ENCODE measurements at regions not wholly inside any gene's neighbourhood (a gene's known extent, or its start where the extent isn't known, plus 50 kb on each side); places are given as distances from the start of the nearest gene placed in this dataset.

- TF ChIP-seq, protein P1, sequence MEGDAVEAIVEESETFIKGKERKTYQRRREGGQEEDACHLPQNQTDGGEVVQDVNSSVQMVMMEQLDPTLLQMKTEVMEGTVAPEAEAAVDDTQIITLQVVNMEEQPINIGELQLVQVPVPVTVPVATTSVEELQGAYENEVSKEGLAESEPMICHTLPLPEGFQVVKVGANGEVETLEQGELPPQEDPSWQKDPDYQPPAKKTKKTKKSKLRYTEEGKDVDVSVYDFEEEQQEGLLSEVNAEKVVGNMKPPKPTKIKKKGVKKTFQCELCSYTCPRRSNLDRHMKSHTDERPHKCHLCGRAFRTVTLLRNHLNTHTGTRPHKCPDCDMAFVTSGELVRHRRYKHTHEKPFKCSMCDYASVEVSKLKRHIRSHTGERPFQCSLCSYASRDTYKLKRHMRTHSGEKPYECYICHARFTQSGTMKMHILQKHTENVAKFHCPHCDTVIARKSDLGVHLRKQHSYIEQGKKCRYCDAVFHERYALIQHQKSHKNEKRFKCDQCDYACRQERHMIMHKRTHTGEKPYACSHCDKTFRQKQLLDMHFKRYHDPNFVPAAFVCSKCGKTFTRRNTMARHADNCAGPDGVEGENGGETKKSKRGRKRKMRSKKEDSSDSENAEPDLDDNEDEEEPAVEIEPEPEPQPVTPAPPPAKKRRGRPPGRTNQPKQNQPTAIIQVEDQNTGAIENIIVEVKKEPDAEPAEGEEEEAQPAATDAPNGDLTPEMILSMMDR (IDR thresholded peaks at IDR 0.05) = no peak
- intact Hi-C loops (cut with micrococcal nuclease) = no loop called here
- H3K27ac Mint-ChIP-seq = no peak overlapping the region
Measured at GRCh38 chr17:5911919-5912318, 158.3 kb upstream of the WSCD1 start.

DNA sequence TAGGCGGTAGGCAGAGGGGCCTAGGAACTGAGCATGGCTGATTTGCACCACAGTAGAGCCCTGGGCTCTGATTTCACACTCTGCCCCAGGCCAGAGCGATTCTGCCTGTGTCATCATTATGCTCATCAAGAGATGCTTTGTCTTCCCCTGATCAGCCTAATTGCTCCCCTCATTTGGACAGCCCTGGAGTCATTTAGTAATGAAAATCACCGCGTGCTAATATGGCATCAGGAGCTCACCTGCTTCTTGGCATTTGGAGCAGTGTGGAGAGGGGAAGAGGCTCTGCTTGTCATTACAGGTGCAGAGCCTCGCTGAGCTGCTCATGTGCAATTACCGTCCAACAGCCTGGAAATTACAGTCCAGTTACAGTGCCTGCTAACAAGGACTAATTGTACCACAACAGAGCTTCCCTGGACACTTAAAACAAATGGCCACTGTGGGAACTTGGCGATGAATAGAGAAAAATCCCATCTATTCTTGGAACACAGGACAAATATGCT, 157.1 kb upstream of the WSCD1 start:
- no peaks in the 10 kb centered on the region for H3K27me3 ChIP-seq (ENCODE audit: control insufficient read depth, insufficient read depth, low read length)
- Mint-ChIP-seq H3K27ac (no peak overlapping the region), H3K4me3 (no peak overlapping the region), H3K9me3 (no peaks in the 10 kb centered on the region), H3K27me3 (ENCODE audit: low read depth in 2 of 2) (peaks cover 0 to 4% of the 10 kb centered on the region in 2 donors), H3K4me1 (no peaks in the 10 kb centered on the region), H3K36me3 (no peaks in the 10 kb centered on the region)
- H3K27ac ChIP-seq (ENCODE audit: low read length) = no peak overlapping the region
- 79% methylated on average over 7 of the region's 7 CpGs for WGBS (ENCODE audit: insufficient coverage)
- no peak for ATAC-seq
- H3K4me3 ChIP-seq (ENCODE audit: low read length) = no peak overlapping the region
- H3K4me1 ChIP-seq (ENCODE audit: control insufficient read depth, insufficient read depth, low read length) = no peaks in the 10 kb centered on the region
- no peaks in the 10 kb centered on the region for H3K9me3 ChIP-seq (ENCODE audit: control insufficient read depth, insufficient read depth, low read length)
- intact Hi-C loops (cut with micrococcal nuclease) = no loop called here
- DNase-seq = no peak
- no peaks in the 10 kb centered on the region for H3K36me3 ChIP-seq (ENCODE audit: control insufficient read depth, insufficient read depth, low read length)
- TF ChIP-seq, protein P1 (IDR thresholded peaks at IDR 0.05) = no peak

More at GRCh38 chr17:5911919-5912318, 158.3 kb upstream of the WSCD1 start:
- Histone ChIP-seq H3K4me3 (ENCODE audit: low read length) (no peak overlapping the region), H3K27ac (ENCODE audit: low read length) (no peak overlapping the region), H3K9me3 (ENCODE audit: control insufficient read depth, insufficient read depth, low read length) (no peaks in the 10 kb centered on the region), H3K36me3 (ENCODE audit: control insufficient read depth, insufficient read depth, low read length) (no peaks in the 10 kb centered on the region), H3K4me1 (ENCODE audit: control insufficient read depth, insufficient read depth, low read length) (no peaks in the 10 kb centered on the region), H3K27me3 (ENCODE audit: control insufficient read depth, insufficient read depth, low read length) (no peaks in the 10 kb centered on the region)
- 37% methylated on average over 1 of the region's 1 CpG for WGBS (ENCODE audit: insufficient coverage)
- H3K9me3 Mint-ChIP-seq = no peaks in the 10 kb centered on the region
- ATAC-seq (no peak), DNase-seq (no peak)
- H3K36me3 Mint-ChIP-seq = no peaks in the 10 kb centered on the region
- H3K4me3 Mint-ChIP-seq = no peak overlapping the region
- no peaks in the 10 kb centered on the region for H3K4me1 Mint-ChIP-seq
- peaks cover 0 to 4% of the 10 kb centered on the region in 2 donors for H3K27me3 Mint-ChIP-seq (ENCODE audit: low read depth in 2 of 2)

GRCh38 chr17:5913641-5914040, 156.5 kb upstream of the WSCD1 start:
- no peaks in the 10 kb centered on the region for H3K9me3 ChIP-seq (ENCODE audit: control insufficient read depth, insufficient read depth, low read length)
- Mint-ChIP-seq H3K4me1 (no peaks in the 10 kb centered on the region), H3K4me3 (no peak overlapping the region), H3K36me3 (no peaks in the 10 kb centered on the region), H3K9me3 (no peaks in the 10 kb centered on the region), H3K27me3 (ENCODE audit: low read depth in 2 of 2) (peaks cover 0 to 4% of the 10 kb centered on the region in 2 donors), H3K27ac (no peak overlapping the region)
- H3K27me3 ChIP-seq (ENCODE audit: control insufficient read depth, insufficient read depth, low read length) = no peaks in the 10 kb centered on the region
- intact Hi-C loops (cut with micrococcal nuclease) = no loop called here
- H3K4me3 ChIP-seq (ENCODE audit: low read length) = no peak overlapping the region
- H3K4me1 ChIP-seq (ENCODE audit: control insufficient read depth, insufficient read depth, low read length) = no peaks in the 10 kb centered on the region
- H3K27ac ChIP-seq (ENCODE audit: low read length) = no peak overlapping the region
- 98% methylated on average over 1 of the region's 1 CpG for WGBS (ENCODE audit: insufficient coverage)
- TF ChIP-seq, protein P1 (IDR thresholded peaks at IDR 0.05) = no peak
- ATAC-seq (no peak), DNase-seq (no peak)
- H3K36me3 ChIP-seq (ENCODE audit: control insufficient read depth, insufficient read depth, low read length) = no peaks in the 10 kb centered on the region

- no peak for ATAC-seq
Measured at GRCh38 chr17:5915337-5915736, 154.8 kb upstream of the WSCD1 start.

More at GRCh38 chr17:5915337-5915736, 154.8 kb upstream of the WSCD1 start:
- Mint-ChIP-seq H3K36me3 (no peaks in the 10 kb centered on the region), H3K4me1 (no peaks in the 10 kb centered on the region), H3K27me3 (ENCODE audit: low read depth in 2 of 2) (peaks cover 0 to 4% of the 10 kb centered on the region in 2 donors), H3K4me3 (no peak overlapping the region), H3K27ac (no peak overlapping the region), H3K9me3 (no peaks in the 10 kb centered on the region)
- DNase-seq = no peak
- intact Hi-C loops (cut with micrococcal nuclease) = no loop called here
- Histone ChIP-seq H3K27me3 (ENCODE audit: control insufficient read depth, insufficient read depth, low read length) (no peaks in the 10 kb centered on the region), H3K4me3 (ENCODE audit: low read length) (no peak overlapping the region), H3K27ac (ENCODE audit: low read length) (no peak overlapping the region), H3K36me3 (ENCODE audit: control insufficient read depth, insufficient read depth, low read length) (no peaks in the 10 kb centered on the region), H3K4me1 (ENCODE audit: control insufficient read depth, insufficient read depth, low read length) (no peaks in the 10 kb centered on the region), H3K9me3 (ENCODE audit: control insufficient read depth, insufficient read depth, low read length) (no peaks in the 10 kb centered on the region)
- 60% methylated on average over 2 of the region's 2 CpGs for WGBS (ENCODE audit: insufficient coverage)
- TF ChIP-seq, protein P1 (IDR thresholded peaks at IDR 0.05) = no peak
